Tibial nerve (tissue), 4 donors: ENCODE measurements at regions not wholly inside any gene's neighbourhood (a gene's known extent, or its start where the extent isn't known, plus 50 kb on each side); places are given as distances from the start of the nearest gene placed in this dataset.

Experiments
- DNase-seq, 2 donors: peaks; one replicate each; pipeline ENCODE4 v3.0.0-alpha.2; 2019; ENCODE audit warnings: low spot score in 2 of 2
- H3K27ac ChIP-seq, 4 donors: fragments of 200-600 bp; sonication (generic) in 3 of 4; one replicate each; pipeline ENCODE4 v1.5.1; 2017 to 2019; ENCODE audit warnings: mild to moderate bottlenecking in 1 of 4
- H3K27me3 ChIP-seq, 2 donors: fragments of 200-600 bp; sonication (generic) in 1 of 2; one replicate each; pipeline versions ENCODE4 v1.5.1 to v1.6.0; 2017 to 2019
- H3K36me3 ChIP-seq, 3 donors: fragments of 200-600 bp; sonication (generic); one replicate each; pipeline ENCODE4 v1.5.1; 2018 to 2019
- H3K4me1 ChIP-seq, 4 donors: fragments of 200-600 bp; sonication (generic) in 3 of 4; one replicate each; pipeline ENCODE4 v1.5.1; 2017 to 2019
- H3K4me3 ChIP-seq, 4 donors: fragments of 200-600 bp; sonication (generic) in 3 of 4; one replicate each; pipeline ENCODE4 v1.5.1; 2017 to 2019; ENCODE audit warnings: mild to moderate bottlenecking in 1 of 4, moderate library complexity in 1 of 4
- H3K9me3 ChIP-seq, 4 donors: fragments of 200-600 bp; sonication (generic) in 3 of 4; one replicate each; pipeline ENCODE4 v1.5.1; 2017 to 2019
- EP300 ChIP-seq, 2 donors: sonication (generic); formaldehyde crosslinking; IDR thresholded peaks; one replicate each; pipeline ENCODE4 v1.6.1; 2017; ENCODE audit warnings: antibody characterized with exemption in 2 of 2, mild to moderate bottlenecking in 1 of 2
- POLR2A ChIP-seq, 2 donors: fragments of 450-650 bp; IDR thresholded peaks; one replicate each; pipeline ENCODE4 v1.6.1; 2017; ENCODE audit warnings: antibody characterized with exemption in 2 of 2, mild to moderate bottlenecking in 2 of 2, moderate library complexity in 2 of 2
- WGBS, 2 donors: methylation state at CpG; one replicate each; pipeline ENCODE4 v1.1.5; 2018; 5-methylcytosine and 5-hydroxymethylcytosine counted together
- TF ChIP-seq, protein P1 (sequence below), 5 experiments: fragments of 200-600 bp in 3 of 5; fragments of 450-650 bp in 2 of 5; sonication (generic) in 3 of 5; IDR thresholded peaks; one replicate each; pipeline ENCODE4 v1.5.1; 2016 to 2019; ENCODE audit warnings: antibody characterized with exemption in 5 of 5, mild to moderate bottlenecking in 3 of 5, moderate library complexity in 2 of 5

DNA sequence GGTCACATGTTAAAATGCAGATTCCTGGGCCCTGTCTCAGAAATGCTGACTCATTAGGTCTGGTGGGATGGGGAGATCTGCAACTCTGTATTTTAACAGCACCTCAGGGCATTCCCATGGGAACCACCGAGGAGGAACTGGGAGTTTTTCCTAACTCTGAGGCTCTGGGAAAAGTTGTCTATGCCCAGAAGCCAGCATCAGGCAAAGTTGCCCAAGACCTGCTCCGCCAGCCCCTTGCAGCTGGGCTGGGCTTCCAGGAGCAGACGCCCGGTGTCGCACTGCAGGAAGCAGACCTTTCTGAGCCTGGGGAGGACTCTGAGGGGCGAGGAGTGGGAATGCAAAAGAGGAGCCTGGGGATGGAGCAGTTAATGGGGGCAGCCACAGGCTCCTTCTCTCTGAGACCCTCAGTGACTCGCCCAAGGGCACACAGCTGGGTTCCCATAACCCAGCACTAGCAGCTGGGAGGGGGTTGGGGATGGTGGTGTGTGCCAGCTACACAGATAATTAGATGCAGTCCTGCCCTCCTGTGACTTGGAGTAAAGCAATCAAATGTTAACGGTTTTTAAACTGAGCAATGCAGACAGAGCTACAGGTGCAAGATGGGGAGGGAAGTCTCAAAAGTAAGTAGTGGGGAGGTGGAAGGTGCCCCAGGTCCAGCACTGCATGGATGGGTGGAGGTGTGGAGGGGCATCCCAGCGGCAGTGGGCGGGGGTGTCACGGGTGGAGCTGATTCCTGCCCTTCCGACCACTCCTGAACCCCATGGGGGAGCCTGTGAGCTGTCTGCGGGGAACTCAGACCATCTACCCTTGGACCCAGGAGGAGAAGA is 100.4 kb downstream of the LSM3 start:
- Histone ChIP-seq H3K27ac (no peak overlapping the region), H3K4me3 (no peak overlapping the region), H3K36me3 (no peaks in the 10 kb centered on the region), H3K4me1 (no peaks in the 10 kb centered on the region), H3K27me3 (no peaks in the 10 kb centered on the region), H3K9me3 (no peaks in the 10 kb centered on the region)
- no peak for DNase-seq
- TF ChIP-seq EP300 (IDR thresholded peaks at IDR 0.05) (no peak), POLR2A (IDR thresholded peaks at IDR 0.05) (no peak)
- TF ChIP-seq, protein P1, sequence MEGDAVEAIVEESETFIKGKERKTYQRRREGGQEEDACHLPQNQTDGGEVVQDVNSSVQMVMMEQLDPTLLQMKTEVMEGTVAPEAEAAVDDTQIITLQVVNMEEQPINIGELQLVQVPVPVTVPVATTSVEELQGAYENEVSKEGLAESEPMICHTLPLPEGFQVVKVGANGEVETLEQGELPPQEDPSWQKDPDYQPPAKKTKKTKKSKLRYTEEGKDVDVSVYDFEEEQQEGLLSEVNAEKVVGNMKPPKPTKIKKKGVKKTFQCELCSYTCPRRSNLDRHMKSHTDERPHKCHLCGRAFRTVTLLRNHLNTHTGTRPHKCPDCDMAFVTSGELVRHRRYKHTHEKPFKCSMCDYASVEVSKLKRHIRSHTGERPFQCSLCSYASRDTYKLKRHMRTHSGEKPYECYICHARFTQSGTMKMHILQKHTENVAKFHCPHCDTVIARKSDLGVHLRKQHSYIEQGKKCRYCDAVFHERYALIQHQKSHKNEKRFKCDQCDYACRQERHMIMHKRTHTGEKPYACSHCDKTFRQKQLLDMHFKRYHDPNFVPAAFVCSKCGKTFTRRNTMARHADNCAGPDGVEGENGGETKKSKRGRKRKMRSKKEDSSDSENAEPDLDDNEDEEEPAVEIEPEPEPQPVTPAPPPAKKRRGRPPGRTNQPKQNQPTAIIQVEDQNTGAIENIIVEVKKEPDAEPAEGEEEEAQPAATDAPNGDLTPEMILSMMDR (IDR thresholded peaks at IDR 0.05), result no peak
- WGBS, 2 donors, result 37 to 44% methylated on average over 13 of the region's 13 CpGs

DNA sequence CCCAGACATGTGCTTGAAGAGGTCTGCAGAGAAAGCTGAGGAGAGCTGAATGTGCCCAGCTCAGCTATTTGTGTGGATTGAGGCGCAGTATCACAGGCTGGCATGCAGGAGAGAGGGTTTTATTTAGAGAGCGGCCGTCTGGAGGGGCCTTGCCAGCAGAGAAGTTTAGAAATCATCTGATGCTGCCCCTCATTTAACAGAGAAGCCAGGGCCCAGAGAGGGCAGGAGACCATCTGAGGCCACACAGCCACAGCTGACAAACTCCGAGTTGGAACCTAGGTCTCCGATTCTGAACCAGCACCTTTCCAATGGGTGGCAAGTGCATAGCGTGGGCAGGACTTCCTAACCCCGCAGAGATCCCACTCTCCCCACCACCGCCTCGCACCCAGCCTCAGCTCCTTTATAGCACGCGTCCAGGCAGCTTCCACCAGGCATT is 101.0 kb downstream of the LSM3 start:
- 79 to 81% methylated on average over 11 of the region's 11 CpGs for WGBS, 2 donors
- H3K4me3 ChIP-seq, result no peak overlapping the region
- H3K9me3 ChIP-seq, result no peaks in the 10 kb centered on the region
- no peaks in the 10 kb centered on the region for H3K4me1 ChIP-seq
- no peak overlapping the region for H3K27ac ChIP-seq
- no peaks in the 10 kb centered on the region for H3K27me3 ChIP-seq
- no peak for DNase-seq
- TF ChIP-seq EP300 (IDR thresholded peaks at IDR 0.05), result no peak
- no peak for TF ChIP-seq POLR2A (IDR thresholded peaks at IDR 0.05)
- TF ChIP-seq, protein P1 (IDR thresholded peaks at IDR 0.05), result no peak
- H3K36me3 ChIP-seq, result no peaks in the 10 kb centered on the region

- Histone ChIP-seq H3K27ac (no peak overlapping the region), H3K9me3 (no peaks in the 10 kb centered on the region), H3K36me3 (no peaks in the 10 kb centered on the region), H3K4me1 (no peaks in the 10 kb centered on the region), H3K27me3 (no peaks in the 10 kb centered on the region), H3K4me3 (no peak overlapping the region)
- TF ChIP-seq POLR2A (IDR thresholded peaks at IDR 0.05) (no peak), EP300 (IDR thresholded peaks at IDR 0.05) (no peak)
- TF ChIP-seq, protein P1 (IDR thresholded peaks at IDR 0.05), result no peak
- DNase-seq, result no peak
- WGBS, 2 donors, result 58 to 64% methylated on average over 2 of the region's 2 CpGs
These were observed 101.7 kb downstream of the LSM3 start for GRCh38 chr3:14280326-14280725.

- DNase-seq, result no peak
- H3K4me3 ChIP-seq, result no peak overlapping the region
- H3K4me1 ChIP-seq, result no peaks in the 10 kb centered on the region
- H3K9me3 ChIP-seq, result no peaks in the 10 kb centered on the region
- H3K36me3 ChIP-seq, result no peaks in the 10 kb centered on the region
- WGBS, 2 donors, result 71 to 78% methylated on average over 3 of the region's 3 CpGs
- no peak overlapping the region for H3K27ac ChIP-seq
- TF ChIP-seq EP300 (IDR thresholded peaks at IDR 0.05), result no peak
- TF ChIP-seq, protein P1 (IDR thresholded peaks at IDR 0.05), result no peak
- no peak for TF ChIP-seq POLR2A (IDR thresholded peaks at IDR 0.05)
- no peaks in the 10 kb centered on the region for H3K27me3 ChIP-seq
These were observed 102.4 kb downstream of the LSM3 start for GRCh38 chr3:14281053-14281452.

DNA sequence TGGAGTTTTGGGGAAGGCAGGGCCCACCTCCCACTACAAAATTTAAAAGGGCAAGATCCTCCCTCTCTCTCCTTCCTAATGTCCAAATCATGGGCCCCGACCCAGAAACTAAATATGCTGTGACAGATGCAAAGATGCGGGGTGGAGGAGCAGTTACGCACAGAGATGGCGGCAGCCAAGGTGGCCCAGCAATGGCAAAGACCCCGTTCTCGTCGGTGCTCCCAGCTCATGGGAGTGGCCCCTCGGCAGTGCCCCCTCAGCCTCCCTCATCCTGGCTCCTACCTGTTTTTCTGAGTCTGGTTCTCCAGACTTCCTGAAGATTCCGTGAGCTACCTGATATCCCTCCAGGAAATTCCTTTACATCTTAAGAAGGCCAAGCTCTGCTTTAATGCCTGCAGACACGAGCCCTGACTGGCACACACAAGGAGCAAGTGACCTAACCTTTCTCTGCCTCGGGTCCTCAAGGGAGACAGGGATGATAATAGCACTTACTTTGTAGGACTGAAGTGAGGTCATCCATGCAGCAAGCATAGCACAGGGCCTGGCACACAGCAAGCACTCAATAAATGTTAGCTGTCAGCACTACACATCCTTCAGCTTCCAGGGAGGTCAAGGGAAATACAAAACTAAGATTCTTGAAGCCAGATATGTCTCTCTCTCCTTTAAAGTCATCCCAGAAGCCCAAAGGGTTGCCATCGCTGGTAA is 103.5 kb downstream of the LSM3 start:
- DNase-seq, result no peak
- 81 to 85% methylated on average over 12 of the region's 12 CpGs for WGBS, 2 donors
- no peak for TF ChIP-seq POLR2A (IDR thresholded peaks at IDR 0.05)
- no peak for TF ChIP-seq EP300 (IDR thresholded peaks at IDR 0.05)
- TF ChIP-seq, protein P1 (IDR thresholded peaks at IDR 0.05), result no peak
- Histone ChIP-seq H3K9me3 (no peaks in the 10 kb centered on the region), H3K27ac (no peak overlapping the region), H3K36me3 (no peaks in the 10 kb centered on the region), H3K27me3 (no peaks in the 10 kb centered on the region), H3K4me3 (no peak overlapping the region), H3K4me1 (no peaks in the 10 kb centered on the region)
